ENCODE measurements at regions not wholly inside any gene's neighbourhood (a gene's known extent, or its start where the extent isn't known, plus 50 kb on each side); places are given as distances from the start of the nearest gene placed in this dataset.

DNA sequence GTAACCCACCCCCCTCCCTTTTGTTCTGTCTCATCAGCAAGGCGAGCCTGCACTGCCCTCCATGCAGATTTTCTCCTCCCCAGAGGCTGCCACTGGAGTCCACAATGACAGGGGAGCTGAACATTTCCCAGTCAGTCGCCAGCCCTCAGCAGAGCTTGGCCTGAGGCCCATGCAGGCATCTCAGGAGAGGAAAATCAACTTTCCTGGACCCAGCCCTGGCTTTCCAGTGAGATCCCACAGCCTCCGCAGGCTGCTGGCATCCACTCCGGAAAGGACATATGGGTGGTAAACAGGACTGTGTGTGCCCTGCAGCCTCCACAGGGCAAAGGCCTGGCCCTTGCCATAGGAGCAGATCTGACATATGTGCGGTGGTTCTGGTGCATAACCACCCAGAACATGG, 253.8 kb downstream of the TNS1 start:
- no peaks in the 10 kb centered on the region for H3K9me3 ChIP-seq (ENCODE audit: control insufficient read depth, insufficient read depth, low read length)
- no peaks in the 10 kb centered on the region for H3K4me1 ChIP-seq (ENCODE audit: control insufficient read depth, insufficient read depth, low read length)
- H3K27ac ChIP-seq (ENCODE audit: low read depth, low read length) = no peak overlapping the region
- H3K27me3 ChIP-seq (ENCODE audit: control insufficient read depth, insufficient read depth, low read length) = no peaks in the 10 kb centered on the region
- no peak overlapping the region for H3K4me3 ChIP-seq (ENCODE audit: low read depth, low read length)
- H3K9ac ChIP-seq (ENCODE audit: low read depth, low read length) = no peak overlapping the region
- no peaks in the 10 kb centered on the region for H3K36me3 ChIP-seq (ENCODE audit: control insufficient read depth, insufficient read depth, low read length)

DNA sequence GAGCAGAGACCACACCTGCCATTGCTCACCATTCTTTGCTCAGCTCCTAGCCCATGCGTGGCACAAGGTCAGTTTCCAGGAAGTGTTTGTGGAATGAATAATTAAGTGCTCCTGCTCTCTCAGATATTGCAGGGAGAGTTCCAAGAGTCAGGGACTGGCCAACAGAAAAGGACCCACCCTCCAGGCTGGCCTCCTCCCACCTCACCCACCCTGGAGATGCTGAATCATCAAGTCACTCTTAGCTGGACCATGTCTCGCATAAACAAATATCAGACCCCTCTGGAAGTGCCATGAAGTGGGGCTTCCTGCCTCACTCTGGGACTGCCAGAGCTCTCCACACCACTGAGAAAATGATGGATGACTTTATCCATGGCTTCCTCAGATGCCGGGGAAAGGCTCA, 256.0 kb downstream of the TNS1 start:
- no peak overlapping the region for H3K4me3 ChIP-seq (ENCODE audit: low read depth, low read length)
- no peaks in the 10 kb centered on the region for H3K36me3 ChIP-seq (ENCODE audit: control insufficient read depth, insufficient read depth, low read length)
- H3K9ac ChIP-seq (ENCODE audit: low read depth, low read length) = no peak overlapping the region
- H3K9me3 ChIP-seq (ENCODE audit: control insufficient read depth, insufficient read depth, low read length) = no peaks in the 10 kb centered on the region
- no peaks in the 10 kb centered on the region for H3K4me1 ChIP-seq (ENCODE audit: control insufficient read depth, insufficient read depth, low read length)
- no peaks in the 10 kb centered on the region for H3K27me3 ChIP-seq (ENCODE audit: control insufficient read depth, insufficient read depth, low read length)
- H3K27ac ChIP-seq (ENCODE audit: low read depth, low read length) = no peak overlapping the region

DNA sequence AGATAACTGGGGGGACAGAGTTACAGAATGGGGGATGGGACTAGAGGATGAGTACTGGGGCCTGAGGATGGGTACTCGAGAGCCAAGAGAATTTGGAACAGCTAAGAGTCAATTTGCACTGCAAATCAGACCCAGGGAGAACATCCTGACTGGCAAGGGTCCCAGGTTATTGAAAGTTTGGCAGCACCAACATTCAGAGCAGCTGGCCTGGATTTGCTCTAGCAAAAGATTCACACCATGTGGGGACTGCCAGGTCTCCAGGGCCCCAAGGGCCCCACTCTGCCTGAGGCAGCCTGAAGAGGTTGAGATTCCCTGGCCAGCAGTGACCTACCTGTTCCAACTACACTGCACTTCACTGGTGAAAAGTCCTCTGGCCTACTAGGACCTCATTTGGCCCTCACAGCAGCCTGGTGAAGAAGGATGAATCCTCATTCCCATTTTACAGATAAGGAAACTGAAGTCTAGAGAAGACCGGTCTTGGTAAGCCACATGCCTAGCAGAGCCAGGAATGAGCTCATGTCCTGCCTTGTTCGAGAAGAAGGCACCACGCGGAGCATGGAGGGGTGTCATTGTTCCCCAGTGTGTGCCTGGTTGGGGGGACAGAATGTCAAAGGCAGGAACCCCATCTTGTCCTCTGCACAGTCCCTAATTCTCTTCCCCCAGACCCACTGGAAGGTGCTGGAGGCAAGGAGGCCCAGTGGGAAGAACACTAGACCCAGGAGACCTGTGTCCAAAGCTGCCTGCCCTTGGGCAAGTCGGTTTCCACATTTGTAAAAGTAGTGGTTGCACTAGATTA, 258.6 kb downstream of the TNS1 start:
- Histone ChIP-seq H3K9me3 (ENCODE audit: control insufficient read depth, insufficient read depth, low read length) (no peaks in the 10 kb centered on the region), H3K27ac (ENCODE audit: low read depth, low read length) (no peak overlapping the region), H3K36me3 (ENCODE audit: control insufficient read depth, insufficient read depth, low read length) (no peaks in the 10 kb centered on the region), H3K9ac (ENCODE audit: low read depth, low read length) (no peak overlapping the region), H3K27me3 (ENCODE audit: control insufficient read depth, insufficient read depth, low read length) (no peaks in the 10 kb centered on the region), H3K4me1 (ENCODE audit: control insufficient read depth, insufficient read depth, low read length) (no peaks in the 10 kb centered on the region), H3K4me3 (ENCODE audit: low read depth, low read length) (no peak overlapping the region)

DNA sequence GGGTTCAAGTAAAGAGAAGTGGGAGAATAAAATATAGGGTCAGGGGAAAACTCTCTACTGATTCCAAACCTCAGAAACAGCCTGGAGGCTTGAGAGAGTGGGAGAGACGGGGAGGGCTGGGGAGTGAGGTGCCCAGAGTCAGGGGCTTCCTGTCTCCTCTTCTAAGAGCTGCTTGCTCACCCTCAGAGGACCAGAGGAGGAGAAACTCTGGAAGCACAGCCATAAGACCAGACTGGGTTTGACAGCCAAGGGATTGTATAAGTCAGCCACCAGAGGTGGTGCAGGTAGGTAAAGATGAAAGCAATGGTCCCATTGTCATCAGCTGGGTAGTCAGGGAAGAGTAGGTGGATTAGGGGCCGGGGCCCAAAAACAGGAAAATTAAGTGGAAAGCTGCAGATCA, 259.4 kb downstream of the TNS1 start:
- no peaks in the 10 kb centered on the region for H3K4me1 ChIP-seq (ENCODE audit: control insufficient read depth, insufficient read depth, low read length)
- H3K9ac ChIP-seq (ENCODE audit: low read depth, low read length) = no peak overlapping the region
- H3K27me3 ChIP-seq (ENCODE audit: control insufficient read depth, insufficient read depth, low read length) = no peaks in the 10 kb centered on the region

DNA sequence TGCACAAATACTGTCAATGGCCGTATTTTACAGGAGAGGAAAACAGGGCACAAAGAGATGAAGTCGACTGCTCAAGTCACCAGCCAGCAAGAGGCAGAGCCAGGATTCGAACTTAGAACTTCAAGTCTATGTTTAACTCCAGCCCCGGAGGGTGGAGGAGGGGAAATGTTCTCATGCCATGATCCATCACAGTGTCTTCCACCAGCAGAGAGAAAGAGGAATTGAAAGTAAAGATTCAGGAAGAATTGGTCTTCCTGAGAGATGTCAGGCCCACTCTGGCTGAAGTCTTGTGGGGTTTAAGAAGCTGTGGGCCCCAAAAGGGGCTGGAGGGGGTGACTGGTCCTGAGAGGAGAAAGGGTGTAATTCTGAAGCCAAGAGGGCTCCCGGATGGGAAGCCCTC, 260.0 kb downstream of the TNS1 start:
- Histone ChIP-seq H3K27me3 (ENCODE audit: control insufficient read depth, insufficient read depth, low read length) (no peaks in the 10 kb centered on the region), H3K27ac (ENCODE audit: low read depth, low read length) (no peak overlapping the region), H3K9me3 (ENCODE audit: control insufficient read depth, insufficient read depth, low read length) (no peaks in the 10 kb centered on the region), H3K4me3 (ENCODE audit: low read depth, low read length) (no peak overlapping the region), H3K4me1 (ENCODE audit: control insufficient read depth, insufficient read depth, low read length) (no peaks in the 10 kb centered on the region), H3K36me3 (ENCODE audit: control insufficient read depth, insufficient read depth, low read length) (no peaks in the 10 kb centered on the region), H3K9ac (ENCODE audit: low read depth, low read length) (no peak overlapping the region)

More for the DNA sequence above, 259.4 kb downstream of the TNS1 start:
- no peaks in the 10 kb centered on the region for H3K36me3 ChIP-seq (ENCODE audit: control insufficient read depth, insufficient read depth, low read length)
- H3K4me3 ChIP-seq (ENCODE audit: low read depth, low read length) = no peak overlapping the region
- H3K27ac ChIP-seq (ENCODE audit: low read depth, low read length) = no peak overlapping the region
- H3K9me3 ChIP-seq (ENCODE audit: control insufficient read depth, insufficient read depth, low read length) = no peaks in the 10 kb centered on the region

DNA sequence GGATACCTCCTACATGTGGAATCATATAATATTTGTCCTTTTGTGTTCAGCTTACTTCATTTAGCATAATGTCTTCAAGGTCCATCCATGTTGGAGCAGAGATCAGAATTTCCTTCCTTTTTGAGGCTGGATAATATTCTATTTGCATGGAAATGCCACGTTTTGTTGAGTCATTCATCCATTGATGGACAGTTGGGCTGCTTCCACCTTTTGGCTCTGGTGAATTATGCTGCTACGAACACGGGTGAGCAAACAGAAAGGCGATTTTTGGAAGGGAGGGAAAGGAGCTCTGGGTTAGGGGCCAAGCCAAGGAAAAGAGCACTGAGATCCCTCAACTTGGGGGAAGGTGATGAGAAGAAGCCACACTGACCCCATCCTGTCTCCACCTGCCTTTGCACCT, 260.5 kb downstream of the TNS1 start:
- no peak overlapping the region for H3K9ac ChIP-seq (ENCODE audit: low read depth, low read length)
- H3K27me3 ChIP-seq (ENCODE audit: control insufficient read depth, insufficient read depth, low read length) = no peaks in the 10 kb centered on the region
- H3K9me3 ChIP-seq (ENCODE audit: control insufficient read depth, insufficient read depth, low read length) = no peaks in the 10 kb centered on the region
- H3K4me3 ChIP-seq (ENCODE audit: low read depth, low read length) = no peak overlapping the region
- no peaks in the 10 kb centered on the region for H3K4me1 ChIP-seq (ENCODE audit: control insufficient read depth, insufficient read depth, low read length)
- H3K27ac ChIP-seq (ENCODE audit: low read depth, low read length) = no peak overlapping the region
- no peaks in the 10 kb centered on the region for H3K36me3 ChIP-seq (ENCODE audit: control insufficient read depth, insufficient read depth, low read length)

DNA sequence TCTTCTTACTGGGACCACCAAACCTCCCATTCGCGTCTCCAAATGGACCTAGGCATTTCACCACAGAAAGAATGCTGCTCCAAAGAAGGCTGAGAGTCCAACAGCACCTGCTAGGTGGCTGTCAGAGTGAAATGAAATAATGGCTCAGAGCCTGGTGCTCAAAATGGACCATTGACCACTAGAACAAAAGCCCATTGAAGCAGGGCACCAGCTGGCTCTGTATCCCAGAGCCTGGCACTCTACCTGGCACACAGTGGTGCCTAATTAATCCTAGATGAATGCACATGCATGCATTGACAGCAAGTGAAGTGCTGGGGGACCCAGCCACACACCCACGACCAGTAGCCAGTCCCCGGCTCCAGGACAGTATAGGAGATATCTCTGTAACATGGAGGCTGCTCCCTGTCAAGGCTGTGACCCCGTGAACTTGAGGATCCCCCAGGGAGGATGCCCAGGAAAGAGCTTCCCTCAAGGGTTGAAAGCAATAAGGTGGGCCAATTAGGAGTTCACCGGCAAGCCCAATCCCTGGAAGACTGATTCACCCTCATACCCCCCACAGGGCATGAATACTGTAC, 261.3 kb downstream of the TNS1 start:
- H3K4me1 ChIP-seq (ENCODE audit: control insufficient read depth, insufficient read depth, low read length) = no peaks in the 10 kb centered on the region
- no peaks in the 10 kb centered on the region for H3K36me3 ChIP-seq (ENCODE audit: control insufficient read depth, insufficient read depth, low read length)
- no peaks in the 10 kb centered on the region for H3K27me3 ChIP-seq (ENCODE audit: control insufficient read depth, insufficient read depth, low read length)
- H3K27ac ChIP-seq (ENCODE audit: low read depth, low read length) = no peak overlapping the region
- no peak overlapping the region for H3K4me3 ChIP-seq (ENCODE audit: low read depth, low read length)
- H3K9ac ChIP-seq (ENCODE audit: low read depth, low read length) = no peak overlapping the region
- no peaks in the 10 kb centered on the region for H3K9me3 ChIP-seq (ENCODE audit: control insufficient read depth, insufficient read depth, low read length)

DNA sequence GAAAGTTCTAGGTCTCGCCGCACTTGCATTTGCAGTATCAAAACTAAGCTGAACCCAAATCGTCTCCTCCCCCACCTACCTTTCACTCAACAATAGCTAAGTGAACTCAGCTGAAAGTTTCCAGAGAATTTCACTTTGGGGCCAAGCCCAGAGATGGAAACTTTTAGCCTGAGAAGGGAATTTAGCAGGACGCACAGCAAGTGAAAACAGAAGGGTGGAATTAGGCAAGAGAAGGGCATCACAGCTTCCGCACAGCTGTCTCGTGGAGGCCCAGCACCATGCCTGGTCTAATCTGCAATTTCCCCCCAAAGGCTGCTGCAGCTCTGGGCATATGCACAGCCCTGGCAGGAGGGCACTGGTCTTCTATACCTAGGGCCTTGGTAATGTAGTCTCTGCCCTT, 262.0 kb downstream of the TNS1 start:
- Histone ChIP-seq H3K4me3 (ENCODE audit: low read depth, low read length) (no peak overlapping the region), H3K27ac (ENCODE audit: low read depth, low read length) (no peak overlapping the region), H3K27me3 (ENCODE audit: control insufficient read depth, insufficient read depth, low read length) (no peaks in the 10 kb centered on the region), H3K9ac (ENCODE audit: low read depth, low read length) (no peak overlapping the region), H3K36me3 (ENCODE audit: control insufficient read depth, insufficient read depth, low read length) (no peaks in the 10 kb centered on the region), H3K9me3 (ENCODE audit: control insufficient read depth, insufficient read depth, low read length) (no peaks in the 10 kb centered on the region), H3K4me1 (ENCODE audit: control insufficient read depth, insufficient read depth, low read length) (no peaks in the 10 kb centered on the region)

DNA sequence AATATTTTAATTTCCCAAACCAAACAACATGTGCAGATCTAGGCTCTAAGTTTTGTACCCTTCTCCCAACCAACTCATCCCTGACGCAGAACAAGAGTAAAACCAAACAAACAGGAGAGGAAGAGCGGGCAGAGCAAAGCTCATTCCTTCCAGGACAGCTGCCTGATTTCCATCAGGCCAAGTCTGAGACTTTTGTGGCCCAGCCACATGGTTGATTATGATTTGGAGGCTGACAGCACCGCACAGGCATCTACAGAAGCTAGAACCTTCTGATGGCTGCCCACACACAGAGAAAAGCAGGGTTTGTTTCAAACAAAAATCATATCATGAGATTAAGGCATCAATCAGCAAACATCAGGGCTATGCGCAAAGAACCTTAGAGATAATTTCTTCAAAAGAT, 262.6 kb downstream of the TNS1 start:
- Histone ChIP-seq H3K36me3 (ENCODE audit: control insufficient read depth, insufficient read depth, low read length) (no peaks in the 10 kb centered on the region), H3K27me3 (ENCODE audit: control insufficient read depth, insufficient read depth, low read length) (no peaks in the 10 kb centered on the region), H3K9ac (ENCODE audit: low read depth, low read length) (no peak overlapping the region), H3K4me1 (ENCODE audit: control insufficient read depth, insufficient read depth, low read length) (no peaks in the 10 kb centered on the region), H3K4me3 (ENCODE audit: low read depth, low read length) (no peak overlapping the region), H3K9me3 (ENCODE audit: control insufficient read depth, insufficient read depth, low read length) (no peaks in the 10 kb centered on the region), H3K27ac (ENCODE audit: low read depth, low read length) (no peak overlapping the region)

DNA sequence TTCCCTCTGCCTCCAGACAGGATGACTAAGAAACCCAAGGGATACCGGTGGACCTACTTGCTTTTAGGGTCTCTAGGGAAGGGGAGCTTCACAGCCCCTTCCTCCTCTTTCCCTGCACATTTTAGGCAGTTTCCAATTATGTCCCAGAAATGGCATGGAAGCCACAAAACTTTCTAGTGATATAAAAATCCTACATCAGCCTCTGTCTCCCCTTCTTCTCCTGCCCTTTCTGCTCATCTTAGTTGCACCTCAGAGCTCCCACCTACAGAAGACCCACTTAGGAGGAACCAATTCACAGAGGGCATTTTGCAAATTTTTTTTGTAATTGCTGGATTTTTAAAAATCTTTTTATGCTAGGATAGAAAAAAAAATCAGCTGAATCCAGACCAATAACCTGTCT, 263.1 kb downstream of the TNS1 start:
- Histone ChIP-seq H3K27me3 (ENCODE audit: control insufficient read depth, insufficient read depth, low read length) (no peaks in the 10 kb centered on the region), H3K4me1 (ENCODE audit: control insufficient read depth, insufficient read depth, low read length) (no peaks in the 10 kb centered on the region), H3K27ac (ENCODE audit: low read depth, low read length) (no peak overlapping the region), H3K9ac (ENCODE audit: low read depth, low read length) (no peak overlapping the region), H3K4me3 (ENCODE audit: low read depth, low read length) (no peak overlapping the region), H3K9me3 (ENCODE audit: control insufficient read depth, insufficient read depth, low read length) (no peaks in the 10 kb centered on the region), H3K36me3 (ENCODE audit: control insufficient read depth, insufficient read depth, low read length) (no peaks in the 10 kb centered on the region)

DNA sequence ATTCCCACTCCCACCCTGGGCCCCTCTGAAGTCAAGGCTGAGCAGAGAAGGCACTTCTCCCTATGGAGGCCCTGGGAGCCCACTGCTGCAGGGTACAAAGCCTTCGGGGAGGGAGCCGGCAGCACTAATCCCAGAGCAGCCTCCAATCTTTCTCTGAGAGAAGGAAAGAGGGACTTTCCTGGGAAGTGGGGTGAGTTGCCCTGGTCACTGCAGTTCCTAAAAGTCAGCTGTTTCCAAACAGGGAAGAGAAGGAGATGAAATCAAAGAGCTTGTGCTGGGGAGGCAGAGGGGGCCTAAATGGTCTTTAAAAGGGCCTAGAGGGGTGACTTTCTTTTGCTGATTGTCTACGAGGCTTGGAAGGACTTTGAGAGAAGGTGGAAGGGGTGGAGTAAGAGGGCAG, 264.7 kb downstream of the TNS1 start:
- Histone ChIP-seq H3K36me3 (ENCODE audit: control insufficient read depth, insufficient read depth, low read length) (no peaks in the 10 kb centered on the region), H3K27ac (ENCODE audit: low read depth, low read length) (no peak overlapping the region), H3K27me3 (ENCODE audit: control insufficient read depth, insufficient read depth, low read length) (no peaks in the 10 kb centered on the region), H3K4me1 (ENCODE audit: control insufficient read depth, insufficient read depth, low read length) (no peaks in the 10 kb centered on the region), H3K9me3 (ENCODE audit: control insufficient read depth, insufficient read depth, low read length) (no peaks in the 10 kb centered on the region), H3K4me3 (ENCODE audit: low read depth, low read length) (no peak overlapping the region), H3K9ac (ENCODE audit: low read depth, low read length) (no peak overlapping the region)
